NCI-H128 (cell line): ENCODE measurements at regions not wholly inside any gene's neighbourhood (a gene's known extent, or its start where the extent isn't known, plus 50 kb on each side); places are given as distances from the start of the nearest gene placed in this dataset.

Source experiments
- DNase-seq: peaks from one replicate; lab custom pipeline; 2025; ENCODE audit not compliant: unreplicated experiment; lab: John Stamatoyannopoulos, UW

DNA sequence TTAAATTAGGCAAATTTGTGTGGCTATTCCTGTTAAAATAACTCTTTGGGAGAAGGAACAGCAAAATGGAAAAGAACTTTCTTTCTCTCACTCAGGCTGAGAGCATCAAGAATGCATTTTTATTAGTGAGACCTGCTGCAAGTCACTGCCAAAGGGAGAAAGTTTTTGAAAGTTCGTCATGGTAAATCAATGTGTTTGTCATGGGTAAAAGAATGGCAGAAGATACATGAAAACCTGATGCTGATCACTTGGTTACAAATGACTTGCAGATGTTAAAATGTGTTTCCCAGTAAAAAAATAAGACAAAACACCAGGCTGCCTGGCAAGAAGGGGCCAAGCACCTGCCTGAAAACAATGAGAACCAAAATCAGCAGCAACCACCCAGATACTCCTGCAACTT lies 484.7 kb upstream of the NRP1 start:
- DNase-seq = no peak

DNA sequence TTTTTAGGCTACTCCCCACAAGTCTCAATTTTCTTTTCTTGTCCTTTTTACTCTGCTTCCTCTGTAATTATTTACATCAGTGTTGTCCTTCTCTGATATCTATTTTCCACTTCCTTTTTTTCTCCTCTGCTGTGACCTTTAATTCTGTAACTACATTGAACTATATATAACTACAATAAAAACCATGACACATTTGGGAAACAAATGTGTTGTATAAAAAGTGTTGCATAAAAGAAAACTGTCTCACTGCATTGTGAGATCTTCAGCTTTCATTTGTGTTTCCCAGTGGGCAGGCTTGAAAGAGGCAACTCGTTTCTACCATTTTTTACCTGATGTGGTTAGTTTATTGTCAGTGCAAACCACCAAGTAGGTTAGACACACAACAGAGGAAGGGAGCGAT lies 483.9 kb upstream of the NRP1 start:
- DNase-seq = no peak

DNA sequence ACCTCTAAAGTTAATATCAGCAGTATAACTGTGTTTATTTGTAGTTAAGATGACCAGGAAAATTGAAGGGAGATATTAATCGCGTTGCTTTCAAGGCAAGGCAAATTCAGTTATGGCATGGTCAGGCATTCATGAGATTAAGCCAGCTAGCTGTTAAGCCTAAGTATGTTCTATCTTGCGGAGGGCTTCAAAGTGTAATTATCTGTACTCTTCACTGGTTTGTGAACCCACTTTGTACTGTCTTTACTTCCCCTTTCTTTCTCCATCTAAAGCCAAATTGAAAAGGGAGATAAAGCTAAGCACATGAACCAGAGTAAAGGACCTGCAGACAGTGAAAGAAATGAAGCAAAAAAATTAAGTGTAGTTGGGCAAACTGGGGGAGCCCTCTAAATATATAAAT lies 483.1 kb upstream of the NRP1 start:
- DNase-seq = no peak

DNA sequence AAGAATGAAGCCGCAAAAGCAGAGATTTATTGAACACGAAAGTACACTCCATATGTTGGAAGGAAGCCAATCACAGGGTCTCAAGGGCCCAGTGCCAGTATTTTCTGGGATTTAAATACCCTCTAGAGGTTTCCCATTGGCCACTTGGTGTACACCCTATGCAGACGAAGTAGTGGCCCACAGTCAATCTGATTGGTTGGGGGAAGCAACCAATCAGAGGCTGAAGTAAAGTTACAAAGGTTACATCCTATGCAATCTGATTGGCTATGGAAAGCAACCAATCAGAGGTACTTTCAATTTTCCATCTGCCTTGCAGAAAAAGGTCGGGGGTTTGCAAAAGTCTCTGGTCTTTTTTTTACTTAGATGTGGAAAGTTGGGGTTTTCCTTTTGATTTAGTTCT lies 481.3 kb upstream of the NRP1 start:
- DNase-seq = no peak

DNA sequence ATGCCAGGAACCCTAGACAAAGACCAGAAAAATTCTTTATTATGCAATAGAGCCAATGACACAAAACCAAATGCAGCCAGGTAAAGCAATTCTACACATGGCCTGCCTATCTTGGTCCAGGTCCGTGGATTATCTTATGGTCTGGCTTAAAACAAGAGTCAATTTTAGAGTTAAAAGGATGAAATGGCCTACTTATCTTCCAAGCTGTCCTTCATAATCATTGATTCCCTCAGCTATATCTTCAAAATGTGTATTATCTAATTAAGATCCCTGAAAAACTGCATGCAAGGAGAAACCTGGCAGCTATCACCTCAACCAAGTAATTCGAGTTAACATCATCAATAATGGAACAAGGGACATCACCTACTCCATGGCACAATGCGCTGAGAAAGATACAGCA lies 479.4 kb upstream of the NRP1 start:
- no peak for DNase-seq

DNA sequence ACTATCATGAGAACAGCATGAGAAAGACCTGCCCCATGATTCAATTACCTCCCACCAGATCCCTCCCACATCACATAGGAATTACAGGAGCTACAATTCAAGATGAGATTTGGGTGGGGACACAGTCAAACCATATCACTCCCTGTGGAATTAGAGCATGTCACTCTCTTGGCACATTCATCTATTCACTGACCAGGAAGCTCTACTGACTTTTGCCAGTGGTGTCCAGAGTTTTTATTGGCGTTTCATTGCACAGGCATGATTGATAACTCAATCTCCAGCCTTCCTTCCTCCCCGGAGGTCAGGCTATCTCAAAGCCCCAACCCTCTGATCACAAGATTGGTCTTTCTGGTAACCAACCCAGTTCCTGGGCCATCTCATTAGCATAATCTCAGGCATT lies 478.9 kb upstream of the NRP1 start:
- DNase-seq = no peak

DNA sequence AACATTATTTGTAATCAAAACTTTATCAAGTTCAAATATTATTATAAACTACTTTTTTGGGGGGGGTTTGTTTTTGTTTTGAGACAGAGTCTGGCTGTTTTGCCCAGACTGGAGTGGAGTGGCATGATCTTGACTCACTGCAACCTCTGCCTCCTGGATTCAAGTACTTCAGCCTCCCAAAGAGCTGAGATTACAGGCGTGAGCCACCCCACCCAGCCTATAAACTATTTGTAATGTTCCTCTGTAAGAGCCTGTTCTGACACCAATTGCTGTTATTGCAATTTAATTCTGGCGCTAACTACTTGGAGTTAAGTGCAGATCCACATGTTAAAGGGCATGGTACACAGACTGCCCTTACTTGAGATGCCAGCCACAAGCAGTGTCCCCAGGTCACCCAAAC lies 478.1 kb upstream of the NRP1 start:
- DNase-seq = no peak

DNA sequence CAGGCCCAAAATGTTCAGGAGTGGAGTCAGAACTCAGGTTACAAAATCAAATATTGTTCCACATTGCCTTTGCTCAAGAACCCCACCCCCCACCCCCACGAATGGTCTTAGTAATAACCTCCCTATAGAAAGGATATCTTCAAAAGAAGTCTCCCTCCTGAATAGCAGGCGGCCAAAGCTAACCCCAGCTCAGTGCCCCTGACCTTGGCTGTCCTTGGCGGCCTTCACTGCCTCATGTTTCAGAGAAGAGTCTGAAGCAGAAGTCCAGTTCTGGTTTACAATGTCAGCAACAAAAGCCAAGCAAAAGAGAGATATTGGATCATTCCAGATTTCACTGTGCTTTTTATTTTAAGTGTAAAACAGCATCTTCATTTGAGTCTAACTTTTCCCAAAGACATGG lies 476.5 kb upstream of the NRP1 start:
- no peak for DNase-seq

DNA sequence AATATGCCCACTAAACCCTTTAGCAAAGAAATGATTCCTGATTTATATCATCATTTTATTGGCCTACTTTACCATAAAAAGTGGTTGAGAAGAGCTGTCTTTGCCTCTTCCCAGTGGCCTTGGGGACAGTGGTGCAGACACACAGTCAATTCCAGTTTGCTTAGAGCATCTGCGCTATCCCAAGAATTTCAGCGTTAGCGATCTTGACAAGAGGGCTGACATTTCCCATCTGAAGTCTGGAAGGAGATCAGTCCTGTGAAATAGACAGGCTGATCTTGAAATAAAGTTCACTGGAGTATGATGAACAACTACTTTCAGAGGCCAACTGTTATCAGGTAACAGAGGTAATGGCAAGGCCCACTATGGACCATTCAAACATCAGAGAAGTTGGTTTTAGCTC lies 475.3 kb upstream of the NRP1 start:
- DNase-seq = no peak

DNA sequence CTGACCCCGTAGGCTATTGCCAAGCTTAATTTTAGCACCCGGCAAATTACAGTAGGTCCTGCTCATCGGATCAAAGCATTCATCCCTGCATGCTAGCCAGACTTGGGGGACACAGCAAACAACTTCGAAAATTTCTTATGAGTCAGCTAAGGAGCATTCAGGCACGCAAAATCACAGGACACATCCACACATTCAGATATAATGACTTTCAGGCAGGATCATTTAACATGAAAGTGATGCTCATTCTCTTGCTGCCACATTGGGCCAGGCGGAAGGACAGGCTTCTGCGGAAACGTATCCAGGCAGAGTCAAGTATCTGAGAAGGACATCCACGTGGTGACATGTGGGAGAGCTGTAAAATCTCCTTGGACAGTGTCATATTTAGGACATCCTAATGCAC lies 474.0 kb upstream of the NRP1 start:
- DNase-seq = no peak

DNA sequence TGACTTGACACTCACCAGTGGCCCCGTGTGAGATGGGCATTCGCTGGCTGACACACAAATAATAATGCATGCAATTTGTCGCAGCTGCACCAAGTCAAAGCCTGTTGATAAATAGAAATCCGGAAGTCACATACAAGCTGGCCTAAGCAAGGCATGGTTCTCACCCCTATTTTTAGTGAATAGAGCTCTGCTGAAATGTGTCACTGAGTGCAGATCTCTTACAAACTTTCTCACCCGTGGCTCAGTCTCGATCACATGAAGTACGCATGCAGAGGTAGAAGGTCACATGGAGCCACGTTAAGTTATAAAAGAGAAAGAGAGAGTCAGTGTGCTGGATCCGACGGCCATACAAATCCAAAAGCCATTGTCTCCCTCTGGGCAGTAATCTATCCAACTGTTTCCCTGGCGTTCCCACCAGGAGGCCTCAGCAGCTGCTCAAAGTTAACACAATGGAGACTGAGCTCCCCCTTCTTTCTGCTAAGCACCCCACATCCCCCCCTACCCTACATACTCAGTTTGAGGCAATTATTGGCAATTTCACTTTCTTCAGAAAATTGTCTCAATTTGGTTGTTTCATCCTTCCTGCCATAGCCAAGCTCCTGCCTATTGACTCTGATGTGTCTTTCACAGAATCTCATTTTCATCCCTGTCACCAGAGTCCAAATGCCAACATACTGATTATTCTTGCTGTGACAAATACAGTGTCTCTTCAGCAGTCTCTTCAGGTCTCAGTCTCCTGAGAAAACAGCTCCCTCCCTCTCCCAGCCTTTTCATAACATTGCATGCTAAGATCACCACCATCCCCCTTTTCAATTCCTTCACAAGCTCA lies 473.3 kb upstream of the NRP1 start:
- no peak for DNase-seq

DNA sequence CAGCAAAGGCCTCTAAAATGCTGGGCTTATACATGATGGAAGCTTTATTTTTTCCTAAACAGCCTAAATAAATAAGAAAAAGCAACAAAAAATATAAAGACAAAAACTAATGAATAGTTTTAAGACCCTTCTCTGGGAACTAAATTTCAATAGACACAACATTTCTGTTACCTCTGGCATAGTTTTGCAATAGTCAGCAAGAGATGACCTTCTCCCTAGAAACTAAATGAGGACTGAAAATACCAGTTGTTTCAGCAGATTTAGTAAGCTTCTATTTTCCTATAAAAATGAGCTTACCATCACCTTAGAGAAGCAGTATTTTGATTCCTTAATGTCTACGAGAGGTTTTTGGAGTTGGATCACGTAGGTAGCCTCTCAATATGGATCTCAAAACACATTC lies 471.4 kb upstream of the NRP1 start:
- DNase-seq = no peak

DNA sequence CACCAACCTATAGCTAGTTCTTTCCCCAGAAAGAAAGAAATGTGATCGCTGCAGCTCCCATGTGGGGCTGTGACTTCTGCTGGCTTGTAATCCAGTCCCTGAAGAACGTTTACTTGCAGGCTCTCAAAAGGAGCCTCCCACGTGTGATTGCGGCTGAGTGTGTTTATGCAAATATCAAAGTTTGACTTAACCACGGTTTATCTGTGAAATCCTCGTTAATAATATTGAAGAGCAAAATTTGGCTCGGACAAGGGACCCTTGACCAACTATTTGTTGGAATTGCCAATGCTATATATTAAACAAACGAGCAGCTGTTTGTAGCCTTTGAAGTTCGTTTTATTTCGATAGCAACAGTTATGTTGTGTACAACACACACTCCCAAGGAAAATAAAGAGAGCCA lies 470.1 kb upstream of the NRP1 start:
- DNase-seq = no peak

DNA sequence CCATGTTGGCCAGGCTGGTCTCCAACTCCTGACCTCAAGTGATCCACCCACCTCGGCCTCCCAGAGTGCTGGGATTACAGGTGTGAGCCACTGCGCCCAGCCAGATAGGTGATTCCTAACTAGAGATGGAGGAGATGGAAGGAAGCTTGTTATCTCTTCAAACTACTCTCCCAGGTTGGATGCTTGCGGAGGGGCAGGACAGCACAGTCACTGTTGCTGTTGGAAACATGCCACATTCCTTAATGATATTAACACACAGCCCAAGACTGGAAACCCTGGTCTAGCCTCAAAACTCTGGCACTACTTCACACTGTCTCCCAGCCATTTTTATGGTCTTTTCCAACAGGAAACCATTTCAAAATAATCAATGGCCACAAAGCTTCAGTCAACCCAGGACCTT lies 468.8 kb upstream of the NRP1 start:
- no peak for DNase-seq

DNA sequence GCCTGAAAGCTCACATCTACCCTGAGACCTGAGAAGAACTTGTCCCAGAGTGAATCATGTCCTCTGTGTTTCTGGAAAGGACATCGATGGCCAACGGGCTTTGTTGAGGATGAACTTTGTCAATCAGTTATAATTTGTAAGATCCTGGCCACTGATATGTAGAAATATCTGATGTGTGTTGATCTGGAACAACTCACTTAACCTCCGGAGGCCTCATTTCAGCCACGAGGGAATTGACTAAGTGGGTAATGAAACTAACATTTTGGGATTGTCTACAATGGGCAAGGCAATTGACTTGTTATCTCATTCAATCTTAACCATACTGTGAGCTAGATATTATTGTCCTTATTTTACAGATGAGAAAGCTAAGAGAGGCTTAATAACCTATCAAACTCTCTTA lies 468.1 kb upstream of the NRP1 start:
- DNase-seq = no peak

DNA sequence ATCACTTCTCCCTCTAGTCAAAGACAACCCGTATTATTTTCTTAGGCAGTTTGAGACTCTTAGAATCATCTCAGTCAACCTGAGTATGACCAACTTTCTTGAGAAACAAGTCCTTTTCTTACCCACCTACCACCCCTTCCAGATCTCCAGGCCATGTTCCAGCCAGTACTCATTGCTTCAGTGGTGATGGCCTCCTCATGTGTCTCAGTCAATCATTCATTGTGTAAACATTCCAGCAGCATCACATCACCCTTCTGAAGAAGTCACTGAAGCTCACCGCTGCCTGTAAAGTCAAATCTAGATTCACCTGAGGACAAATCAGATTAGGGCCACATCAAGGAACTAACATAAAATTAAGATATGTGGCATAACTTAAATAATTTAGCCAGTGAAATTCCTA lies 467.2 kb upstream of the NRP1 start:
- no peak for DNase-seq

DNA sequence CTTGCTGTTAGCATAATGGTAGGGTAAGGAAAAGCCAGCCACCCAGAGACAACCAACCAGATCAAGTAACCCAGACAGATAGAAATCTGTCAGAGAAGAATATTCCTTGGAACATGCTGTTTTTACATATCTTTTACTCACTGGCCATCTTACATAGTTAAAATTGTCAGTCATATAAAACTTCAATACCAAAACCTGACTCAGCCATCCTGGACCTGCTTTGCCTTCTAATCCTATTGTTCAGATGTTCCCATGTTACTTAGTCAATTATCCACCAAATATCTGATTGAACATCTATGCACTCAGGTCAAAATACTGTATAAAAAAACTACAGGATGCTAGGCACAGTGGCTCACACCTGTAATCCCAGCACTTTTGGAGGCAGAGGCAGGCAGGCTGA lies 466.5 kb upstream of the NRP1 start:
- DNase-seq = no peak

DNA sequence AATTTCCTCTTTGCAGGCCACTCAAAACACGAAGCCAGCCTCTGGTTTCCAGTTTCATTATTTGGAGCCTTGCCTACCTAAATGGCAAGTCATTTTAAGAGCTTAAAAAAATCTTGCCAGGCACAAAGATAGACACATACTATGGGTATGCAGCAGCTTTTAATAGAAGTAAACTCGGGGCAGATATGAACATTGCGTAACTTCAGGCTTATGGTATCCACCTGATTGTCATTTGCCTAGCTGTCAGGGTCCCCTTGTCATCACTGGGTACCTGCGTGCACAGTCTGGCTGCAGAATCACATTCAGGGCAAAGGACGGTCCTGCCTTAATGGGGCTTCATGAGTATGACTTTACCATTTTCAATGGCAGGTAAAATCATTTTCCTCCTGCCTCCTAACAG lies 466.1 kb upstream of the NRP1 start:
- no peak for DNase-seq

DNA sequence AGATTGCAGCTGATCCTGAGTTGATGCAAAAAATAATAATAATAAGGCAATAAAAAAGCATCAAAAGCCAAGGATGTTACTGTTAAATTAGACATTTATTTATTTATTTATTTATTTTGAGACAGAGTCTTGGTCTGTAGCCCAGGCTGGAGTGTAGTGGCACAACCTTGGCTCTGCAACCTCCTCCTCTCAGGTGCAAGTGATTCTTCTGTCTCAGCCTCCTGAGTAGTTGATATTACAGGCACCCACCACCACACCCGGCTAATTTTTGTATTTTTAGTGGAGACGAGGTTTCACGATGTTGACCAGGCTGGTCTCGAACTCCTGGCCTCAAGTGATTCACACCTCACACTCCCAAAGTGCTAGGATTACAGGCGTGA lies 465.5 kb upstream of the NRP1 start:
- no peak for DNase-seq

DNA sequence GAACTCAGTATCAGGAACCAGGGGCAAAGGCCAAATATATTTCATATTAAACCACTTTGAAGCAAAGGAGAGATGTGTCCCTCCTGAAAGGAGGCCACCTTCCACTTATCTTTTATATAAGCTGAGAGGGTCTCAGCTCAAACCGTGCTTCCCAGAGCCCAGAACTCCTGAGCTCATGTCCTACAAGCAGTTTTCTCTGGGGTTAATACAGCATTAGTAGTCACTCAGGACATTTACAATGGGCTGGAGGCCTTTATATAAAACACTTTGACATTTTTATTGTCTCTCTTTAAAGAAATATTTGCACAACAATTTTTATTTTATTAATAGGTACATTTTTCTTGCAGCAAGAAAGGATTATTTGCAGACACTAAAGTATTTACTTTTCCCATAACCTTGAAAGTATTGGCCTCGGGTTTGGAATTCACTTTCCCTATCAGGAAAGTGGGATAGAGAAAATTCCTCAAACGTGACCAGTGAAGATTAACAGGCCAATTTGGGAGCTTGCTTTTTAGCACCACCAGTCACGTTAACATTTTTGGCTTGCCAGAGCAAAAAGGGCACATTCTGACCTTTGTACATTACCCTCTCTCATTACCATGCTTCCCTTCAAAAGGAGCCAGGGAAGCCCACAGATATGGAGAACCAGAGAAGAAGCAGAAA lies 464.9 kb upstream of the NRP1 start:
- DNase-seq = no peak

DNA sequence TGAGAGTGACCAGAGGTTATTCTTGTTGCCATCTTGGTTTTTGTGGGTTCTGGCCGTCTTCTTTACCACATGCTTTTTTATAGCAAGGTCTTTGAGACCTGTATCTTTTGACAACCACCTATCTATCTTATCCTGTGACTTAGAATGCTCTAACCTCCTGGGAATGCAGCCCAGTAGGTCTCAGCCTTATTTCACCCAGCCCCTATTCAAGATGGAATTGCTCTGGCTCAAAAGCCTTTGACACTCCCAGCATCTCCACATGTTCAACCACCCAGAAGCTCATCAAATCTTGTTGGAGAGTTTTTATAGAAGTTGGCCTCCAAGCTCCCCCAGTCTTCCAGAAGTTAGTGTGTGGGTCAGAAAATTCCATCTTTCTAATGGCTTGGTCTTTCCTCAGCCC lies 464.3 kb upstream of the NRP1 start:
- no peak for DNase-seq

DNA sequence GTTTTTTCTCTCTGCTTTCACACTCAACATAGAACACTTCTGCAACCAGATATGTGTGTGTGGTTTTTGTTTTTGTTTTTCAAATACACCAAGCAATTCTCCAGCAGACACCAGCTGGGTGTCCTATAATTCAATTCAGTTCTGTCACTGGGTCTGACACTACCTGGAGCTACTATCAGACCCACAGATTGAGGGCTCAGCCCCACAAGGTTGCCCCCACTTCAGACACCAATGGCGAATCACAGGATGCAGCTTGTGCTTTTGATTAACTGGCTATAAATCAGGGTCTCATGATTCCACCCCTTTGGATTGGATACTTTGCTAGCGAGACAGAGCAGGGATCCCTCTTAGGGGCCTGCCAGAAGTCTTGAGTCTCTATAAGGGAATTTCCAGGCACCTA lies 462.2 kb upstream of the NRP1 start:
- no peak for DNase-seq

DNA sequence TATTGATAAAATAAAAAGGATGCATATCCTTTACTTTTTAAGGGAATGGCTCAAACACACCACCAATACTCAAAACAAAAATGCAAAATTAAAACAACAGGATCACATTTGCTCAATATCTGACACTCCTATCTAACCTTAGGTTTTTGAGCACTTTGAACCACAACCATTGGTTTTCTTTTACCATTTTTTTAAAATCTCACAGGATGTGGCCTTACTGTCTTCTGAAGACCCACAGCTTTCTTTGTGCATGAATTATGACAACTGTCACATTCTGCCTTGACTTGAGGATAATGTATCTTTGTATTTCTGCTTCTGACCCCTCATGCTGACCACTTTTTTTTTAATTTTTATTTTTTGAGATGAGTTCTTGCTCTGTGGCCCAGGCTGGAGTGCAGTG lies 461.1 kb upstream of the NRP1 start:
- no peak for DNase-seq
